ENCODE measurements at regions not wholly inside any gene's neighbourhood (a gene's known extent, or its start where the extent isn't known, plus 50 kb on each side); places are given as distances from the start of the nearest gene placed in this dataset.

- no peak for TF ChIP-seq CTCF (conservative IDR thresholded peaks at IDR 0.05)
- no peak for TF ChIP-seq ZFX (IDR thresholded peaks at IDR 0.05)
These were observed 1050.2 kb downstream of the AGBL1 start for GRCh38 chr15:87129916-87130315.

Measured in C4-2B (cell line).